Stomach (tissue), 8 donors: ENCODE measurements at regions not wholly inside any gene's neighbourhood (a gene's known extent, or its start where the extent isn't known, plus 50 kb on each side); places are given as distances from the start of the nearest gene placed in this dataset.
A peak's percentile ranks its signal among the peaks of the same experiment; 100 is the strongest.

Experiments
- DNase-seq, 2 donors: peaks; one replicate each; pipeline versions ENCODE4 v3.0.0 to v3.0.0-alpha.2; 2013 to 2019
- H3K27ac ChIP-seq, 5 donors: fragments of 200-600 bp in 4 of 5; sonication (generic) in 4 of 5; one replicate each; pipeline ENCODE4 v1.5.1; 2013 to 2019; ENCODE audit warnings: mild to moderate bottlenecking in 1 of 5, moderate library complexity in 1 of 5
- H3K27me3 ChIP-seq, 3 donors: fragments of 200-600 bp; sonication (generic); one replicate each; pipeline ENCODE4 v1.5.1; 2017 to 2019; ENCODE audit warnings: mixed run types in 1 of 3
- H3K36me3 ChIP-seq, 4 donors: fragments of 200-600 bp; sonication (generic); 1 replicate in 3 of 4; 2 replicates in 1 of 4; pipeline ENCODE4 v1.5.1; 2016 to 2019
- H3K4me1 ChIP-seq, 4 donors: fragments of 200-600 bp; sonication (generic); one replicate each; pipeline ENCODE4 v1.5.1; 2016 to 2019
- H3K4me3 ChIP-seq, 4 donors: fragments of 200-600 bp; sonication (generic) in 3 of 4; one replicate each; pipeline ENCODE4 v1.5.1; 2016 to 2019; ENCODE audit warnings: mild to moderate bottlenecking in 1 of 4
- H3K9me3 ChIP-seq, 4 donors: fragments of 200-600 bp; sonication (generic); one replicate each; pipeline ENCODE4 v1.5.1; 2016 to 2019
- CTCF ChIP-seq, 7 experiments: fragments of 450-650 bp in 4 of 7; fragments of 200-600 bp in 3 of 7; sonication (generic) in 3 of 7; IDR thresholded peaks; one replicate each; pipeline ENCODE4 v1.5.1; 2016 to 2019; ENCODE audit warnings: antibody characterized with exemption in 7 of 7, control low read depth in 2 of 7, mild to moderate bottlenecking in 1 of 7
- EP300 ChIP-seq: sonication (generic); formaldehyde crosslinking; IDR thresholded peaks from one replicate; pipeline ENCODE4 v1.6.1; 2017; ENCODE audit warnings: antibody characterized with exemption
- POLR2A ChIP-seq, 4 donors: fragments of 450-650 bp; IDR thresholded peaks; one replicate each; pipeline ENCODE4 v1.6.1; 2016; ENCODE audit warnings: antibody characterized with exemption in 4 of 4, control low read depth in 2 of 4, mild to moderate bottlenecking in 1 of 4, moderate library complexity in 1 of 4
- POLR2AphosphoS5 ChIP-seq, 3 donors: sonication (generic); formaldehyde crosslinking; IDR thresholded peaks; one replicate each; pipeline ENCODE4 v1.6.1; 2016; ENCODE audit warnings: antibody characterized with exemption in 3 of 3
- WGBS, 5 donors: extraction: QIAGEN DNeasy Blood & Tissue Kit in 3 of 5; methylation state at CpG; one replicate each; pipeline versions ENCODE4 v1.1.5 to v1.1.7; 2013 to 2018; 5-methylcytosine and 5-hydroxymethylcytosine counted together
- intact Hi-C: fragments of 100-400 bp; cut with DNase I; formaldehyde crosslinking; loops from one replicate; pipeline ENCODE4 v1.15.1; 2023; ENCODE audit warnings: low total_unique reads
- donor health status: healthy with polysubstance abuse.
- donor health status: Bipolar disorder and iron deficiency.
- donor health status: healthy.

DNA sequence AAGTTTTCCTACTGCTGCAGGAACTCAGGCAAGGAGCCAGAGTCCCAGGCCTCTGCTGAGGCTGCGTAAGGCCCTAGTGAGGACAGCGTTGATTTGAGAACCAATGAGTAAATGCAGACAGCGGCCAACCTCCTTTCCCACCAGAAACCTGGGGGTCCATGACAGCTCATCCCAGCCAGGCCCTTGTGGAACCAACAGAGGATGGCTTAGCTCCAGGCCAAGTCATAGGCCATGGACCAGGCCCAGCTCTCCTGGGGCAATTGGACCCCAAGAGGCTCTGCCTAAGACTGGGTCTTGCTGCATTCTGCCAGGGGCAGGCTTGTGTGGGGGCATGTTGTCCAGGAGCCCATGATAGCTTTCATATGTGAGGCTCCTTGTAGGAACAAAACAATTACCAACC lies 65.4 kb upstream of the PPP1R3C start:
- intact Hi-C loops: no loop called here
- no peak for TF ChIP-seq EP300
- TF ChIP-seq POLR2A (IDR thresholded peaks at IDR 0.05): no peak
- TF ChIP-seq CTCF (IDR thresholded peaks at IDR 0.05): no peak
- no peak for TF ChIP-seq POLR2AphosphoS5 (IDR thresholded peaks at IDR 0.05)
- WGBS, 5 donors: 92 to 100% (median 97%) methylated on average over 3 of the region's 3 CpGs
- Histone ChIP-seq H3K36me3 (no peaks in the 10 kb centered on the region), H3K9me3 (no peaks in the 10 kb centered on the region), H3K4me1 (no peaks in the 10 kb centered on the region), H3K27ac (no peak overlapping the region), H3K27me3 (no peaks in the 10 kb centered on the region), H3K4me3 (no peak overlapping the region)
- no peak for DNase-seq

DNA sequence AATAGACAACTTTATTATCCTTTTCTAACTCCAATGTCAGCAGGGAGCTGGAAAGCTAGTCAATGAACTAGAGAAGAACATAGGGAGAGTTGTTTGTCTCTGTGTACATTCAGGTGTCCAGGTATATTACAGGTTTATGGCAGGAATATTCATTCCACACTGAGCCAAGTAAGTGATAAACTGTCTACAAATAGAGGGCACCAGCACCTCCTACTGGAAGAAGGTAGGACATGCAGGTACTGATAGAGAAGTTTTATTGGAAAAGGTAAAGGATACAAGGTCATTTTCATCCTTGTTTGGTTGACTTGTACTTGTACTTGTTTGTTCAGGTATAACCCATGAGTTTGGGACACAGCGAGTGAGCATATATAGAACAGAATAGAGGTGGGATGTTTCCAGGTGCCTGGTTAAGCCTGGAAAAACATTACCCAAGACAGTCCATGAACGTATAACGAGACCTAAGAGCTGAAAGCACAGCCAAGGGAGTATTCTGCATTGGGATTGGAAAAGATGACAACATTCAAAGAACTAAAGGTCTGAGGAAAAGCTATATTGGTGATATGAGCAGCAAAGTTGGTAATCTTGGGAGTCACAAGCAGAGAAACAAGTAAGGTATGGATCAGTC lies 61.4 kb upstream of the PPP1R3C start:
- DNase-seq: peak in 1 of 2 donors; percentile 53
- H3K27ac ChIP-seq: no peak overlapping the region
- H3K9me3 ChIP-seq: no peaks in the 10 kb centered on the region
- H3K36me3 ChIP-seq: no peaks in the 10 kb centered on the region
- H3K4me1 ChIP-seq: peaks cover 0 to 8% (median 4%) of the 10 kb centered on the region in 4 donors
- 66 to 76% (median 71%) methylated on average over 3 of the region's 3 CpGs for WGBS, 5 donors
- TF ChIP-seq POLR2A (IDR thresholded peaks at IDR 0.05): no peak
- TF ChIP-seq CTCF (IDR thresholded peaks at IDR 0.05): peak in 5 of 7 experiments; percentile 27 to 52 (median 37)
- TF ChIP-seq EP300: no peak
- no peak for TF ChIP-seq POLR2AphosphoS5 (IDR thresholded peaks at IDR 0.05)
- intact Hi-C loops: no loop called here
- H3K4me3 ChIP-seq: no peak overlapping the region
- H3K27me3 ChIP-seq: no peaks in the 10 kb centered on the region

DNA sequence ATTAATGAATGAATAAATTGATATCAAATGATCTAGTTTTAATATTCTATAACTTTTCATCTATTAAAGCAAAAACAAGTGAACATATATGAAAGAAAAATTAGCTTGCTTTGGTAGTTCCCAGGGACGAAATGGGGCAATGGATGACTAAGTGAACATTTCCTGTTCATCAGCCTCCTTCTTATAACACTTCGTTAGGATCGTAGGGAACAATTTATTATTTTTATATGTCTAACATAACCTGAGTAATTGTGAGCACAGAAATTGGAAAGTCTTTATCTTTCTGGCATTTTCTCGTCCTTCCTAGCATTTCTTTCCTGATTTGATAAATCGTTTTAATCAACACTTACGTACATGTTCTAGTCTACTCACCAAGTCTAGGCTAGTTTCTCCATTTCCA lies 59.1 kb upstream of the PPP1R3C start:
- intact Hi-C loops: no loop called here
- H3K4me3 ChIP-seq: no peak overlapping the region
- no peaks in the 10 kb centered on the region for H3K9me3 ChIP-seq
- no peaks in the 10 kb centered on the region for H3K27me3 ChIP-seq
- no peak overlapping the region for H3K27ac ChIP-seq
- DNase-seq: no peak
- H3K4me1 ChIP-seq: peaks cover 0 to 8% (median 4%) of the 10 kb centered on the region in 4 donors
- no peaks in the 10 kb centered on the region for H3K36me3 ChIP-seq
- TF ChIP-seq CTCF (IDR thresholded peaks at IDR 0.05): no peak
- no peak for TF ChIP-seq EP300
- TF ChIP-seq POLR2A (IDR thresholded peaks at IDR 0.05): no peak
- no peak for TF ChIP-seq POLR2AphosphoS5 (IDR thresholded peaks at IDR 0.05)
- WGBS, 5 donors: 65 to 88% (median 72%) methylated on average over 6 of the region's 6 CpGs

DNA sequence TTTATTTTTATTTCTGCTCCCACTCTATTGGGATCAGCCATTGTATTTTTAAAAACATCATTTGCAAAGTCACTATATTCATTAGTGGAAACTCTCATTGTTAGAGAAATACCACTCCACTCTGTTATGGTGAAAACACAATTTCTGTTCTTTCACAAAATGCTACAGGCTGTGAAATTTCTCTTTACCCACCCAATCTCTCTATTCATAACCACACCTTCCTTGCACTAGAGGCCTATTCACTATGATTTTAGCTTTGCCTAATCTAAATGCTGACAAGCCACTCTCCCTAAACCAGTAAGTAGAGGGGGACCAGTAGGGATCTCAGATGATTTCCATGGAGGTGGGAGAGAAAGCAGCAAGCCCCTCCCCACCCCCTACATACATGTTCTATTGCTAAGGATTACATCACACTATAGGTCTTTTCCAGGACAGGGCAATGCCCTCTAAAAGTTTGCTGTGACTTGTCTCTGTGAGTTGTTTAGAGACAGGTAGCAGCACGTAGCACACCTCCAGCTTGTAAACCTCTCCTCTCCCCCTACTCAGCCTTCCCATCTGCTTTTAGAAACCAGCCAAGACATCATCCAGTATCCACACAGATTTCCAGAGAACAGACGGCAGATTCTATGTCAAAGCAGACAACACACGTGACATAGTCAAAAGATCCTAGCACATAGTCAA lies 58.3 kb upstream of the PPP1R3C start:
- no peak overlapping the region for H3K27ac ChIP-seq
- no peak for DNase-seq
- no peak overlapping the region for H3K4me3 ChIP-seq
- TF ChIP-seq POLR2A (IDR thresholded peaks at IDR 0.05) (no peak), POLR2AphosphoS5 (IDR thresholded peaks at IDR 0.05) (no peak), CTCF (IDR thresholded peaks at IDR 0.05) (no peak), EP300 (no peak)
- WGBS, 5 donors: 90 to 97% (median 92%) methylated on average over 3 of the region's 3 CpGs
- no peaks in the 10 kb centered on the region for H3K9me3 ChIP-seq
- H3K4me1 ChIP-seq: peaks cover 0 to 8% (median 4%) of the 10 kb centered on the region in 4 donors
- intact Hi-C loops: no loop called here
- no peaks in the 10 kb centered on the region for H3K36me3 ChIP-seq
- no peaks in the 10 kb centered on the region for H3K27me3 ChIP-seq
